NCI-H774 (cell line): ENCODE measurements at regions not wholly inside any gene's neighbourhood (a gene's known extent, or its start where the extent isn't known, plus 50 kb on each side); places are given as distances from the start of the nearest gene placed in this dataset.
"Not testable (repeated sequence)": the region's sequence is repeated elsewhere in the genome, so short reads cannot be mapped to it uniquely, and the experiment has no call there.

Experiments
- DNase-seq: peaks from one replicate; lab custom pipeline; 2025; lab: John Stamatoyannopoulos, UW

DNA sequence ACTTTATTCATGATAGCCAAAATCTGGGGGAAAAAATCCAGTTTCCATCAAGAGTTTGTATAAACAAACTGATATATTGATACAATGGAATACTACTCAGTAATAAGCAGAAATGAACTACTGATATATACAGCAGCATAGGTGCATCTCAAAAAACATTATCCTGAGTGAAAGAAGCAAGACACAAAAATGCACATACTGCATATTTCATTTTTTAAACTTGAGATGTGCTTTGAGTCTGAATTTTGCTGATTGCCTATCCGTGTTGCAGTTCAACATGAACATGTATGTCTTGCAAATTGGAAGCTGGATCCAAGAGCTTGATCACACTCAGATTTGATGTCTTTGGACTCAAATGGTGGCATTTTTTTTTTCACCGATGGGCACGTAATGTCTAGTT, 132.4 kb downstream of the TSEN15 start:
- DNase-seq: no peak

DNA sequence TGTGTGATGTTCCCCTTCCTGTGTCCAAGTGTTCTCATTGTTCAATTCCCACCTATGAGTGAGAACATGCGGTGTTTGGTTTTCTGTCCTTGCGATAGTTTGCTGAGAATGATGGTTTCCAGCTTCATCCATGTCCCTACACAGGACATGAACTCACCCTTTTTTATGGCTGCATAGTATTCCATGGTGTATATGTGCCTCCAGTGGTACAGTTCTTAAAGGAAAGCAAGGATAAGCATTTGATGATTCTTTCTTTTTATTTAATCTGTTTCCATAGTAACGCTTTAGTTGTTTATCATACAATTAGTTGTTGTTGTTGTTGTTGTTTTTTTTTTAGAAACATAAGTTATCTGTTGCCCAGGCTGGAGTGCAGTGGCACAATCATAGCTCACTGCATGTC, 133.1 kb downstream of the TSEN15 start:
- DNase-seq: not testable (repeated sequence)

DNA sequence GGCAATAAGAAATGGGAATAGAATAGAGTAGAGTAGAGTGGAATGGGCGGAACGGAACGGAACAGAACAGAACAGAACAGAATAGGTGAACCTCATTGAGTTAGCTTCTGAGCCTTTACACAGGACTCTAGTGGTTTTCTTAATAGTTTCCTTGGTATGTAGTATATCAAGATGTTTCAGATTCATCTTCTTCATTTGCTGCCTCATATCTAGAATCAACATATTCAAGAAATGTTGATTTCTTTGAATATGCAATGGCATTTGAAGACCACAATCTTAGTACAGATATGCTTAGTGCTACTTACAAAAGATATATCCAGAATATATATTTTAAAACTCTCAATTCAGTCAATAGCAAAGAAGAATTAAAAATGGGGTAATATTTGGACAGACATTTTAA, 133.8 kb downstream of the TSEN15 start:
- no peak for DNase-seq

DNA sequence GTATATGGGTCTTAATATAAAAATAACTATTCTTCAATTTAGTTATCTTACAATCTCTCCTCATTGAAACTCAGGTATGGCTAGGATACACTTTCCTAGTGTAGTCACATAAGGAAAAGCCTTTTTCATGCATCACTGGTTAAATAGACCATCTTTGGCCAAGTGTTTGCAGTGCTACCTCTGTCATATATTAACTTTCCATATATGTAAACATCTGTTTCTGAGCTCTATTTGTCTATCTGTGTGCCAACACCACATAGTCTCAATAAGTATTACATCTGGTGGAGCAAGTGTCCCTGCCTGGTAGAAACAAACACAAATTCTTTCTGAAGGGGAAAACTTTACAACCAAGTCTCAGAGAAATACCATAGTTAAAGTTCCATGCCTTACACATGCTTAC, 134.6 kb downstream of the TSEN15 start:
- no peak for DNase-seq

DNA sequence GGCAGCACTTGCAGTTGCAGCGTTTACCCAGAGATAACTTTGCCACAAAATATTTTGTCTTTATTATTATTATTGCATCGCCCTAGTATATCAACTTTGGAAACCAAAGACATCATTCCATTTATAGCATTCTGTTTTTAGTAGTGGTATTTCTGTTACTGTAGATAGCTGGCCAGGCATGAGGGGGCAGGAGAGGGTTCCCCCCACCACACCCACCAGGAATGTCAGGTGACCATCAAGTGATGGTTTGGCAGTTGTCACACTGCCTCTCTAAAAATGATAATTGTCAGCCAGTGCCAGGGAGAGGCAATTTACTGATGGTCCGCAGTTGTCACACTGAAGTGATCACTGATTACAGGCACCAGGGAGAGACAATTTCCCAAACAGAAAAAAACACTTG, 135.6 kb downstream of the TSEN15 start:
- no peak for DNase-seq

DNA sequence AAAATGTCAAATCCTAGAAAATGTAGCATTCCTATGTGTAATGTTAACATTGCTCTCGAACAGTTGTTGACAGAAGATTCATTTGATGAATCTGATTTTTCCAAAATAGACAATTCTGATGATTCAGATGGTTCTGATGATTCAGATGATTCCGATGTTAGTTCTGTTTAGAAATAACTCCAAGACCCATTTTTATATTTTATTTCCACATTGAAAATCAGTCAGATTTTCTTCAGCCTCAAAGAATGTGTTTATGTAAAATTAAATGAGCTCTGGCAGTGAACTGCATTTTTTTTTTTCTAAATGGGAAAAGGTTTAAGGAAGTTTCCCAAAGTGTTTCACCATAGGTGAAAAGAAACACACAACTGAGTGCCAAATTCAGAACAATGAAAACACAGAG, 136.5 kb downstream of the TSEN15 start:
- no peak for DNase-seq

DNA sequence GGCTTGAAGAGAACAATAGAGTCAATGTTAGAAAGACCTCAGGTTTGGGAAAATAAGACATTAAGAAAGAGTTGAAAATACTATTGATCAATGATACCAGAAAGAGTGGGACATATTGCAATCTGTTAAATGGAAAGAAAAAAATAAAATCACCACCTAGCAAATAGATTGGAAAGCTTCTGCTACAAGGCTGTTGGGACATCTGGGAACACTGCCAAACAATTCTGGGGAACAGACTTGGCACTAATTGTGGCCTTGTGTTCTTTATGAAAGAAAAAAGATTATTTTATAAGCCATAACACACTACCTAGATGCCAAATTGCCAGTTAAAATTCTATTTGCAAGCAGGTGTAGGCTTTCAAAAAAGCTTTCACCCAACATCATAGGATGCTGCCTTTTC, 137.8 kb downstream of the TSEN15 start:
- DNase-seq: no peak

DNA sequence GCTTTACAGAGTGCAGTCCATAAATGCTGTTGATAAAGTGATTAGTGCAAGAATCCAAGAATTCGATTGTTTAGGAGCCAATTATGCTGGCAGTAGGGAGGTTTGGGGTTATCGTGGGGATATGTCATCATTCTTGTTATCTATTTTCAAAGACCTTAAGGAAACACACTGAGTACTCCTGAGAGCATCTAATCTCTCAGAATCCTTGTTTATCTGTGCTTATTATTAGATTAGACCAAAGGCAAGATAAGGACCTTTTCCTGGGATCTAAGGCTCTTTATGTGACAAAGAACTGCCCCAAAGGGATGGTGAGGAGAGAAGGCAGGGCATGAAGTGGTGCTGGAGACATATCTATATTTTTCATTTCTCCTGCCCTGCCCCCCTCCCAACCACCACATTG, 139.1 kb downstream of the TSEN15 start:
- DNase-seq: no peak

DNA sequence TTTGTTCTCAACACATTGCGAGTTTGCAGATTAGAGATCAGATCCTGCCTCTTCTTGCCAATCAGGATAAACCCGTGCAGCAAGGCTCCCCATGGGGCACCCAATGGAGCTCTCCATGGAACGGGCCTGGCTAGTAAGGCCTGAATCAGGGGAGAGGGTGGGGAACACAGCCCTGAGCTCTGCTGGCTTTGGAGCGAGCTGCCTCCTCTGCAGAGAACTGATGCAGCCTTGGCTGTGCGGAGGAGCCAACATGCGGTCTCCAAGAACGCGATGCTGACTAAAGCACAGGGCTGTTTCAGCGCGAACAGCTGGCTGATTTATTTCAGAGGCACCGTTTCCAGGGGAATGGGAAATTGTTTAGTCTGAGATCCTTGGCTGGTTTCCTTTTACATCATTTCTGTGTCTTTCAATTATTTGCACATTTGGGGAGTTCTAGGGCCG, 139.7 kb downstream of the TSEN15 start:
- no peak for DNase-seq

DNA sequence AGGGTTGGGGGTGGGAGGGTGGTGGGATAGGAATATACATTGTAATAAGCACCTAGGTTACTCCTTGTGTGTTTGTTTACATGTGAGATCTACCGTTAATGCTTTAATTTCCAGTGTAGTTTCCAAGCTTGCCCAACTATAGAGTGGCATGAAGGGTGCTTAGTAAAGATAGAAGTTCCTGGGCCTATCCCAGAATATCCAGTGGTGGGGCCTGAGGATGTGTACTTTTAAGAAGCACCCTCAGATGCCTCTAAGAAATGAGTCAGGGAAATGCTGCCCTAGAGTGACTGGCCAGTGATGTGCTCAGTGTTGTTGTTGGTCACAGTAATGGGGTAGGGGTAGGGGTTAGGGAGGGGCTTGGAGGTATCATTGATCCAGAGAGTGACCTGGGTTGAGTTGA, 141.3 kb downstream of the TSEN15 start:
- DNase-seq: no peak

DNA sequence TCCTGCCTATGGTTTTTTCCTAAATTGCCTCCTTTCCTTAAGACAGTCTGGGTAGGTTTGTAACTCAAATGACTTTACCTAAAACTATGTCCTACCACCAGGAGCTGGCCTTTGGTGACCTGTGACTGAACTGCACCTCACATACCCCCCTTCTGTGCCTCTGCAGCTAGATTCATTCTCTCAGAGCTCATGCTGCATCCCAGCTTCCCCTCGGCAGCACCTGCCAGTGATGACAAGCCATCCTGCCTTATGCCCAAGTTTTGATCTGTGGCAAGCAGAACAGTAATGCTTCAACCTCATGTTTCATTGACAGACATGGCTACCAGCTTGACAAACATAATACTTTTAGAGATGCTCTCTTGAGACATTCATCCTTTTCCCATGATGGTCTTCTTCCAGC, 141.9 kb downstream of the TSEN15 start:
- no peak for DNase-seq

DNA sequence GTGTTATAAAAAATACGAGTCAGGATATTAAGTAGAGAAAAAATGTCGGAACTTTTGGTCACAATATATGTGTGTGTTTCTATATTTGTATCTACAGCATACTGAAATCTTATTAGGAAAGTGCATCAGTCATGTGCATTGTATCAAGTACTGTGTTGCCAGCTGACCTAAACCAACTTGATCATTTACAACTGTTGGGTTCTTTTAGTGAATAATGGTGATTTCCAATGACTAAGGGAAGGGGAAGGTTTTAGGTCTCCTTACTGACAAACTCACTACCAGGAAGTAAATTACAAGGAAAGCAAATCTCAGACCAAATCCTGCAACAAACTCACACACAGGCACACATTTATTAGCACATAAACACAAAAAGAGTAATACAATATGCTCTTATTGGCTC, 142.7 kb downstream of the TSEN15 start:
- DNase-seq: no peak

DNA sequence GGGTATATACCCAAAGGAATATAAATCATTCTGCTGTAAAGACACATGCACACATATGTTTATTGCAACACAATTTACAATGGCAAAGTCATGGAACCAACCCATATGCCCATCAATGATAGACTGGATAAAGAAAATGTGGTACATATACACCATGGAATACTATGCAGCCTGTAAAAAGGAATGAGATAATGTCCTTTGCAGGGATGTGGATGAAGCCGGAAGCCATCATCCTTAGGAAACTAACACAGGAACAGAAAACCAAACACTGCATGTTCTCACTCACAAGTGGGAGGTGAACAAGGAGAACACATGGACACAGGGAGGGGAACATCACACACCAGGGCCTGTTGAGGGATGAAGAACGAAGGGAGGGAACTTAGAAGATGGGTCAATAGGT, 144.2 kb downstream of the TSEN15 start:
- not testable (repeated sequence) for DNase-seq

DNA sequence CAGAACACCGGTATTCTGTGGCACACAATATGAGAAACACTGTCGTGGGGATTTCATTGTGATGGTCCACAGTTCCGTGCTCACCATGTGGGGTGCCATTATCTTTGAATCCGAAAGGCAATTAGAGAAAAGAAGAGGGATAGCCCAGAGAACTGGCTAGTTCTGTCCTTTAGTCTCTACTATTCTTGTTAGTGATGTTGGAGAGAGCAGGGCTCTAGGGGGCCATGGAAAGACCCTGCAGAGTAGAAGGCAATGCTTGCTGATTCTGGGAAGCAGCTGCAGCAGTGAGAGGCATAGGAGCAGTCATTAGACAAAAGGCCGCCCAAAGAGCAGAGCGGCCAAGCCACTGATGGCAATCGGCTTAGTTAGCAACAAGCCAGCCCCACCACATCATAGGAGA, 146.3 kb downstream of the TSEN15 start:
- DNase-seq: no peak

DNA sequence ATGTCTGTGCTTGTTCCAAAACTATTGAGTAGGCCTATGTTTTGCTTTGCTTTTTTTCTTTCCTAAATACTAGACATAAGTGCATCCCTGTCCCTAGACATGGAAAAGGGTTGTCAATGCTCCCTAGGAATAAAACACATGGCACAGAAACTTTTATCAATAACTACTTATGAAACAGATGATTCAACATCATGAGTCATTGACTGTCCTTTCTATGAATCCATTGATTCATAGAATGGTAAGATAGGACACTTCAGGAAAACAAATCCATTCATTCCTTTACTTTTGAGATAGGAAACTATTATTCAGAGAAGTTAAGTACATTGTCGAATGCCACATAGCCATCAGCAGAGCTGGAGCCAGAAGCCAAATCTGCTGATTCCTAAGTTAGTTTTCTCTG, 147.5 kb downstream of the TSEN15 start:
- no peak for DNase-seq

DNA sequence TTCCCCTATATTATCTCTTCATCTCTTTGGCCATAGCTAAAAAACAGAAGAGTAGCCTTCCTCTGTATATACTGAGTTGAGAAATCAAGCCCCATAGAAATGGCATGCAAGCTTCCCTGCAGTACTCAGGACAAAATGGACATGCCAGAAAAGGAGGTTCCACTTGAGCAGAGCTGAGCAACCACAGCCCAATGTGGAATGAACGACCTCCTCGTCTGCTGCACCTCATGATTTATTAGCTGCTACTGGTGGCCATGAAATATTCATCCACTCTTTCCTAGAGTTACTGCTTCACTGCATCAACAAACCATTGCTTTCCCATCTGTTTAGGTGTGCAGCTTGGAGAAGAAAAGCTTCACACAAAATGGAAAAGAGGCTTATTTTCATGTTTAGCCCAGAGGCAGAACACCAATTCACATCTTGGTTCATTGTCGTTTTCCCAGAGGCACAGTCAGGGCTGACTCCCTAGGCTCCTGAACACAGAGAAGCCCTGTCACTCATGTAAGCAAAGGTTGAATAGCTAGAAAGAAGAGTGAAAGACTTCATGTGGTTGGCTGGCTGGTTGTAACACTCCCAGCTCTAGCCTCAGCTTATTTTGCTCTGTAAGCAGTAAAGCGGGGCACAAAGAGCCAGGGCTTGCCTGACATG, 148.0 kb downstream of the TSEN15 start:
- no peak for DNase-seq

DNA sequence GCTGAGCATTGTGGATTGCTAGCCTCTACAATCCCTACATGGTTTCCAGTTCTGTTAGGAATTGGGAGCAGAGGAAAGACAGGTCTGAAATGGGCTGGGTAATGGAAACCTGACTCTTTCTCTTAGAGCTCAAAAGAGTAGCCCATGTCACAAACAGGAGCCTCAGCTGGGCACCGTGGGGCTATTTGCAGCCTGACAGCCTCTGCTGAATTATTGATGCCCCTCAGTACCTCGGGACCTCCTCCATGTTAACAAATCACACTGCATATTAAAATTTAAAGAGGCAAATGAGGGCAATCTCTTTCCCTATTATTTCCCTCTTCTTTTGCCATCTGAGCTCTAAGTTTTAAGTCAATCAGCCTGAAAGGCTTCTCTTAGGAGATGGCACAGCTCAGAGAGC, 157.1 kb downstream of the TSEN15 start:
- no peak for DNase-seq

DNA sequence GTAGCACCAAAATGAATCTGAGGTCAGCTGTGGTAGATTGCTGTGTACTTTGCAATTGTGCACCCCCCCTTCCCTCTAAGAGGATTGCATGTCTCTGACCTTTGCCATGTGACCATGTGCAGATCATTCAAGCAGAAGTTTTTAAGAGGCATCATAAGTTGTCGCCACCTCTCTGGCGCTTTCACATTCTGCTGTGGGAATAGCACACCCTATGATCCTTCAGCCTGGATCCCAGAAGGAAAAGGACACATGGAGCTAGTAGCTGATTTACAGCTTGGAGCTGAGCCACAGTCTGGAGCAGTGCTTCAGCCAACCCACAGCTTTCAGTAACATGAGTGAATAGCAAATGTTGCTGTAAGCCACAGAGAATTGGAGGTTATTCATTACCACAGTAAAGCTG, 158.5 kb downstream of the TSEN15 start:
- no peak for DNase-seq

DNA sequence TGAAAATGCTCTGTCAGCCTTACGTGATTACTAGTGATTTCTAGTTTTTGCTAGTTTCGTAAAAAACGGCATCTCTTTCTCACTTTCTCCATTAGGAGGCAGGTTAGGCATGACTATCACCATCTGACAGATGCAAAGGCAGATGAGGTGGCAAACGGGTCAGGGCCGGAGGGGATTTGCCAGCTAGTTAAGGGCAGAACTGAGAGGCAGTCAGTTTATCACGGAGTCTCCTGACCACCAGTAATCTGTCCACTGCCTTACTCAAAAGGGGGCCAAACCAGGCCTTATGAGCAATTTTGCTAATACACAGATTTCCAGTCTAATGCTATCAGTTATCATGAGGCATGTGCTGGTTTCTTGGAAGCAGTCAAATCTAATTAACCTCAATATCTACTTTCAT, 159.3 kb downstream of the TSEN15 start:
- no peak for DNase-seq

DNA sequence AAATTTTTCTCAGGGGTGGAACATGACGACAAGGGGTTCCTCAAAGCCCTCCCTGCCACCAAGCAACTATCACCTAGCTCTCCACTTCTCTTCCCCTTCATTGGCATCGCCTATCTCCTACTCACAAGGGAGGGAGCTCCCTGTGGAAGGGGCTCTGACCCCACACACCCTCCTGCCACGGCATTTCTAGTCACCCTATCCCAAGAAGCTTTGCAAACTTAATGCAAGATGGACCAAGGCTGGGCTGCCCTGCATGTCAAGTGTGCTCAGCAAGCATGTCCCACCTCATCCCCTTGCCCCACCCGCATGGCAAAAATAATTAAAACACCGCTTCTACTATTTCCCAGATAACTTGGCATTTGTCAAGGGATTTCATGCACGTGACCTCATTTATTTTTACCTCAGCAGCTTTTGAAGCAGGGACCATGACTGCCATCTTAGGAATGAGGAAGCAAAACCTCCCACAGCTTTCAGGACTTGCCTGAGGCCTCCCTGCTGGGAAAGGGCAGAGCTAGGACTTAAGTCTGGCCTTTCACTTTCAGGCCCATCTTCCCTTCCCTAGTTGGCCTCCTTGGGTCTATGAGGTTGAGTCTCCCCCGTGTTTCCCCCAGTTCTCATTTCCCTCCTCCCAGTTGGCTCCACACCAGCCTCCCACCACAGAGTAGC, 161.3 kb downstream of the TSEN15 start:
- DNase-seq: no peak

DNA sequence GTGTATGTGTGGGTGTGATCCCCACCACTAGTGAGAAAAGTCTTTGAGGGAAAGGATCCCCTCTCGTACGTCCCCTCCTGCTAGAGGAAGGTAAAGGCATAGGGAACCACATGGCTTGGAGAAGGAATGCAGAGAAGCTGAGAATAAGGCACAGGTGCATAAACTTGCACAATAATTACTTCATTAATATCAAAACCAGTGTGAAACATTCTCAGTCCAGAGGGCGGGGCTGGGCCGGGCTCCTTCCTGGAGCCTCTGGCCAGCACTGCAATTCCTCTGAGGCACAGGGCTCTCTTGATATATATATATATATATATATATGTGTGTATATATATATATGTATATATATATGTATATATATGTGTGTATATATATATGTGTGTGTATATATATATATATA, 162.6 kb downstream of the TSEN15 start:
- DNase-seq: no peak

DNA sequence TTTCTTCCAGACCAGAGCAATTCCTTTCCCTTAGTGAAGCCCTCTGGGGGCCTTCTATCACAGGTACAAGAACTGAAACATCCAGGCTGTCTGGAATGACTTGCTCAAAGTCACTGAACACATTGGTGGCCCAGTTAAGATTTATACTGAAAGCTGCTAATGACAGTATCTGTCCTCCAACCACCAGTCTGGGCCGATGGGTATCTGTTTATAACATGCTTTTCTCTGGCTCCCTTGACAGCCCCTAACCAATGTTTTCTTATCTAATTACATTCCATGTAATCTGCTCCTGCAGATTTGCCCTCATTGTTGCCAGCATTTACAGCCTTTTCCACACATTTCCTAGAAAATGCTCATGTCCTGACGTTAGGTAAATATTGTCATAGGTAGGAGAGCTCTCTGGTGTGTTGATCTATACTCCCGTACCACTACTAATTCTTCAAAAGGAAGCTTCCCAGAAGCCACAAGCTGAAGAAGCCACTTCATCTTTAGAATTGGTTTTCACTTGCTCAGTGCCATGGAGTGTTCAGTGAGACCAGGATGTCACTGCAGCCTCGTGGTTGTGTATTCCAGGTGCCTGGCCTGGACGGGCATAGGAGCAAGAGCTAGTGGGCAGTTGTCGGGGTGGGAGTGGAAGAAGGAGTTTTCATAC, 163.9 kb downstream of the TSEN15 start:
- no peak for DNase-seq

DNA sequence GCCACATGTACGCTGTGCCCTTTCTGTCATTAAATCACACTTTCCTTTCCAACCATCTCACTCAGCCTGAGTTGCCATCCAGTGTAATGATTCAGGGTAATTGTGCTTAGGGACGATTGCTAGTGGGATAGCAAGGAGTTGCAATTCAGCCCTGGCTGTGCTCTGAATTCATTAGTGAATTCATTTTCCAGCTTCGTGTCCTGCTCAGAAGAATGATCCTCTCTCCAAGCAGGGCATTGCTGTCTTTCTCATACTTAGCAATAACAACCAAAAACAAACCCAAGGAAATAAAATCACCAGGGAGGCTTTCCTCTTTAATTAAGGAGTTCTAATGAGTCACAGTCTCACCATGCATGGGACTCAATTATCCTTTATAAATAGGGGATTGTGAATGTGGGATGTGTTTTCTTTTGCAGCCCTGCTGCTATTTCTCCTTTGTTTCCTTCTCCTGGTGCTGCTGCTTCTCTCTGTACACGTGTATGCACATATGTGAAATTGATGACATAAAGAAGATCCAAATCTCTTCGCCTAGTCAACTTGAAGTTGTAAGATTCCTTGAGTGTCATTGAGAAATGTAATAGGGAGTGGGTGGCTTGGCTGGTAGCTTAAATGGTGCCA, 167.0 kb downstream of the TSEN15 start:
- DNase-seq: no peak
